Activated CD4-positive, alpha-beta T cell treated with anti-CD3 and anti-CD28 coated beads, Interleukin-2, amount 10 ng/mL, durations not matched to agents 7 days and 5 days (primary cell): ENCODE measurements at regions not wholly inside any gene's neighbourhood (a gene's known extent, or its start where the extent isn't known, plus 50 kb on each side); places are given as distances from the start of the nearest gene placed in this dataset.

Experiments used
- CTCF ChIA-PET: fragments of 350-600 bp; sonication (Branson Sonifier 250); formaldehyde crosslinking; loops from one replicate; lab custom pipeline; 2021; ENCODE audit warnings: antibody characterized with exemption; lab: Charles Lee
- POLR2A ChIA-PET: fragments of 350-600 bp; sonication (Branson Sonifier 250); formaldehyde crosslinking; loops from one replicate; lab custom pipeline; 2021; ENCODE audit warnings: antibody characterized with exemption; lab: Charles Lee
- DNase-seq: peaks from one replicate; pipeline ENCODE4 v3.0.0-alpha.2; 2020
- H3K27ac Mint-ChIP-seq: one replicate; pipeline ENCODE4 v1.8.0; 2021; ENCODE audit warnings: mild to moderate bottlenecking, moderate library complexity, mixed read lengths
- H3K27me3 Mint-ChIP-seq: one replicate; pipeline ENCODE4 v1.8.0; 2021; ENCODE audit warnings: mixed read lengths
- H3K36me3 Mint-ChIP-seq: one replicate; pipeline ENCODE4 v1.8.0; 2021; ENCODE audit warnings: low read depth, mixed read lengths
- H3K4me1 Mint-ChIP-seq: one replicate; pipeline ENCODE4 v1.8.0; 2021; ENCODE audit warnings: mixed read lengths
- H3K4me3 Mint-ChIP-seq: one replicate; pipeline ENCODE4 v1.8.0; 2021; ENCODE audit warnings: mild to moderate bottlenecking, moderate library complexity, mixed read lengths
- H3K9me3 Mint-ChIP-seq: one replicate; pipeline ENCODE4 v1.8.0; 2021; ENCODE audit warnings: mixed read lengths

DNA sequence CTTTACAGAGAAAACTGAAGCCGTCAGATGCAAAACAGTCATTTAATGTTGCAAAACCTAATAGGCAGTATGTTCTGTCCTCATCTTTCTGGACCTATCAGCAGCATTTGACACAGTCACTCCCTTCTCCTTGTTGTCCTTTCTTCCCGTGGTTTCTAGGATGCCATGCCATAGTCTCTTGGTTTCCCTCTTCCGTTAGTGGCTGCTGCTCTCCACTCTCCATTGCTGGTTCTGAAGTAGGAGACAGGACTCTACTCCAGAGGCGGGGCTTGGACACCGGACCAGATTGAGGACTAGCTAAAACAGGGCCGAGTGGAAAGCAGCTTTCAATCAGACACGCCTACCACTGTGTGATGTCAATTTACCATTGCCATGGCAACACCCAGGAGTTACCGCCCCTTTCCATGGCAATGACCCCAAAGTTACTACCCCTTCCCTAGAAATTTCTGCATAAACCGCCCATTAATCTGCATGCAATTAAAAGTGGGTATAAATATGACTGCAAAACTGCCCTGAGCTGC lies 88.8 kb upstream of the CCDC160 start:
- Mint-ChIP-seq H3K4me3 (no peak overlapping the region), H3K27ac (no peak overlapping the region), H3K9me3 (no peaks in the 10 kb centered on the region), H3K4me1 (peaks cover 6% of the 10 kb centered on the region), H3K36me3 (no peaks in the 10 kb centered on the region), H3K27me3 (no peaks in the 10 kb centered on the region)
- ChIA-PET POLR2A (no interaction called here), CTCF (interaction anchor here (1.2 kb wide), 1 partner anchor 26 kb away, joined by 3 read pairs; no protein-coding TSS in a partner anchor)
- DNase-seq: no peak

- CTCF ChIA-PET: no interaction called here
- no peak overlapping the region for H3K4me3 Mint-ChIP-seq
- no peaks in the 10 kb centered on the region for H3K9me3 Mint-ChIP-seq
- POLR2A ChIA-PET: no interaction called here
- no peak for DNase-seq
- peaks cover 8% of the 10 kb centered on the region for H3K4me1 Mint-ChIP-seq
- no peak overlapping the region for H3K27ac Mint-ChIP-seq
- no peaks in the 10 kb centered on the region for H3K36me3 Mint-ChIP-seq
- no peaks in the 10 kb centered on the region for H3K27me3 Mint-ChIP-seq
Measured at GRCh38 chrX:134158821-134159512, 78.0 kb upstream of the CCDC160 start.

- H3K4me3 Mint-ChIP-seq: no peak overlapping the region
- H3K36me3 Mint-ChIP-seq: peaks cover 2% of the 10 kb centered on the region
- no peaks in the 10 kb centered on the region for H3K9me3 Mint-ChIP-seq
- H3K4me1 Mint-ChIP-seq: peaks cover 8% of the 10 kb centered on the region
- H3K27ac Mint-ChIP-seq: no peak overlapping the region
- ChIA-PET CTCF (interaction anchor here (1.5 kb wide), 1 partner anchor 10 kb away, joined by 4 read pairs; no protein-coding TSS in a partner anchor), POLR2A (interaction anchor here (0.7 kb wide), 1 partner anchor 9 kb away, joined by 4 read pairs; no protein-coding TSS in a partner anchor)
- DNase-seq: no peak
- no peaks in the 10 kb centered on the region for H3K27me3 Mint-ChIP-seq
Measured at GRCh38 chrX:134161162-134161561, 75.8 kb upstream of the CCDC160 start.

- Mint-ChIP-seq H3K27me3 (no peaks in the 10 kb centered on the region), H3K4me3 (no peak overlapping the region), H3K27ac (no peak overlapping the region), H3K9me3 (no peaks in the 10 kb centered on the region), H3K4me1 (peaks cover 8% of the 10 kb centered on the region), H3K36me3 (peaks cover 8% of the 10 kb centered on the region)
- no peak for DNase-seq
- ChIA-PET POLR2A (no interaction called here), CTCF (no interaction called here)
Measured at GRCh38 chrX:134162032-134162431, 75.0 kb upstream of the CCDC160 start.

GRCh38 chrX:134163836-134164235 lies 73.1 kb upstream of the CCDC160 start:
- ChIA-PET CTCF (no interaction called here), POLR2A (no interaction called here)
- Mint-ChIP-seq H3K27ac (no peak overlapping the region), H3K27me3 (no peaks in the 10 kb centered on the region), H3K4me3 (no peak overlapping the region), H3K36me3 (peaks cover 15% of the 10 kb centered on the region), H3K4me1 (peaks cover 12% of the 10 kb centered on the region), H3K9me3 (no peaks in the 10 kb centered on the region)
- DNase-seq: no peak

DNA sequence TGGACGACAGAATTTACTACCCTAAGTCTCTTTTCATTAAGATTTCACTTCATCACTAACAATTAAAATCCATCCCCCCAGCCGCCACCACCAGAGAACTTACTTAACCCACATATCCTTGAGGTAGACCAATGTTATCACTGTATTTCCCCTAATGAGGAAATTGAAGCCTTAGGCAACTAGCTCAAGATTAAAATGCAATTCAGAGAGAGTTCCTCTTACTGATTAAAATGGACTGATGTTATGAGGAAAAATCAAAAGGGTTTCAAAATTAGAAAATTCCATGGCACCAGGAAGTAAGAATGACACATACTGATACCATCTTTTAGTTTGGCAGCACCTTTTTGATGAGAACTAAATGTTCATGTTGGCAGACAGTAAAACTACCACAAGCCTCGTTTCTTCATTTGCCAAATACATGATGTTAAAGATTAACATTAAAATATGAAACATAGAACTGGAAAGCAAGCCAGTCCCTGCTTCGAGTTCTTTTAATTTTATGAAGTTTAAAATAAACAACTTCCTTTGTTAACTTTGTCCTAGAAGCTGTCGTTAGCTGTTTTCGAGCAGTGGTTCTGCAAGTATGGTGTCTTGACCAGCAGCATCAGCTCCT lies 69.3 kb upstream of the CCDC160 start:
- no peak for DNase-seq
- Mint-ChIP-seq H3K9me3 (no peaks in the 10 kb centered on the region), H3K4me3 (no peak overlapping the region), H3K4me1 (peaks cover 22% of the 10 kb centered on the region), H3K36me3 (peaks cover 36% of the 10 kb centered on the region), H3K27ac (no peak overlapping the region), H3K27me3 (no peaks in the 10 kb centered on the region)
- CTCF ChIA-PET: interaction anchor here (0.6 to 1.2 kb wide), 2 partner anchors 13 to 215 kb away, joined by 3 to 4 read pairs; no protein-coding TSS in a partner anchor
- POLR2A ChIA-PET: no interaction called here

- Mint-ChIP-seq H3K4me1 (peaks cover 32% of the 10 kb centered on the region), H3K27me3 (peaks cover 5% of the 10 kb centered on the region), H3K36me3 (peaks cover 32% of the 10 kb centered on the region), H3K27ac (peak overlapping the region; percentile 94), H3K4me3 (peak overlapping the region; percentile 82), H3K9me3 (no peaks in the 10 kb centered on the region)
- POLR2A ChIA-PET: no interaction called here
- CTCF ChIA-PET: interaction anchor here (1.0 to 1.5 kb wide), 3 partner anchors 10 to 15 kb away, joined by 4 read pairs; no protein-coding TSS in a partner anchor
- DNase-seq: peak; percentile 58
Measured at GRCh38 chrX:134171661-134172587, 65.1 kb upstream of the CCDC160 start.

- peak overlapping the region; percentile 94 for H3K27ac Mint-ChIP-seq
- CTCF ChIA-PET: interaction anchor here (1.0 kb wide), 1 partner anchor 10 kb away, joined by 4 read pairs; no protein-coding TSS in a partner anchor
- peaks cover 28% of the 10 kb centered on the region for H3K36me3 Mint-ChIP-seq
- no peaks in the 10 kb centered on the region for H3K9me3 Mint-ChIP-seq
- peak overlapping the region; percentile 82 for H3K4me3 Mint-ChIP-seq
- peak; percentile 56 for DNase-seq
- peaks cover 8% of the 10 kb centered on the region for H3K27me3 Mint-ChIP-seq
- H3K4me1 Mint-ChIP-seq: peaks cover 31% of the 10 kb centered on the region
- POLR2A ChIA-PET: no interaction called here
Measured at GRCh38 chrX:134172588-134173259, 64.3 kb upstream of the CCDC160 start.

GRCh38 chrX:134173541-134174272 lies 63.3 kb upstream of the CCDC160 start:
- peak; percentile 26 for DNase-seq
- H3K27ac Mint-ChIP-seq: peak overlapping the region; percentile 94
- ChIA-PET POLR2A (interaction anchor here (1.0 kb wide), 1 partner anchor 13 kb away, joined by 11 read pairs; no protein-coding TSS in a partner anchor), CTCF (interaction anchor here (0.9 to 1.7 kb wide), 4 partner anchors 11 to 80 kb away, joined by 3 to 6 read pairs (median 3); no protein-coding TSS in a partner anchor)
- peaks cover 30% of the 10 kb centered on the region for H3K4me1 Mint-ChIP-seq
- H3K4me3 Mint-ChIP-seq: peak overlapping the region; percentile 82
- peaks cover 8% of the 10 kb centered on the region for H3K27me3 Mint-ChIP-seq
- H3K36me3 Mint-ChIP-seq: peaks cover 26% of the 10 kb centered on the region
- no peaks in the 10 kb centered on the region for H3K9me3 Mint-ChIP-seq

GRCh38 chrX:134174273-134174660 lies 62.7 kb upstream of the CCDC160 start:
- H3K9me3 Mint-ChIP-seq: no peaks in the 10 kb centered on the region
- POLR2A ChIA-PET: interaction anchor here (1.0 kb wide), 1 partner anchor 12 kb away, joined by 11 read pairs; no protein-coding TSS in a partner anchor
- peaks cover 24% of the 10 kb centered on the region for H3K36me3 Mint-ChIP-seq
- CTCF ChIA-PET: interaction anchor here (0.9 to 1.7 kb wide), 4 partner anchors 11 to 79 kb away, joined by 3 to 6 read pairs (median 3); no protein-coding TSS in a partner anchor
- no peak for DNase-seq
- peak overlapping the region; percentile 82 for H3K4me3 Mint-ChIP-seq
- H3K27me3 Mint-ChIP-seq: peaks cover 8% of the 10 kb centered on the region
- H3K4me1 Mint-ChIP-seq: peaks cover 29% of the 10 kb centered on the region
- peak overlapping the region; percentile 94 for H3K27ac Mint-ChIP-seq

DNA sequence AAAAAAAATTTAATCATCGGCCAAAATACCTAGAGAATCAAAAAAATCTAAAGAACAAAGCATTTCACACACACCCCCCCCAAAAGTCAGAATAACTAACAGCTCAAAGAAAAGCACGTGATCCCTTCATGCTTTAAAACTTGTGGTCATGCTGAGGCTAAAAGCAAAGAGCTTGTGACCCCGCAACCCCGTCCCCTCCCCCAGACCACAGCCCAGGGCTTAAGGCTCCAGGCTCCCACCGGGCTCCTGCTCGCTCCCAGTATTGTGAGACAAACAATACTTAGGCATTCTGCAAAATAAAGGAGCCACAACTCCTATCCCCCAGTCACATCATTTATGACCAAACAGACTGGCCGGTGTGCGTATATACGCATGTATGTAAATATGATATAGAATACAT lies 62.1 kb upstream of the CCDC160 start:
- Mint-ChIP-seq H3K27ac (no peak overlapping the region), H3K4me1 (peaks cover 27% of the 10 kb centered on the region), H3K4me3 (no peak overlapping the region), H3K27me3 (peaks cover 8% of the 10 kb centered on the region), H3K36me3 (peaks cover 20% of the 10 kb centered on the region), H3K9me3 (no peaks in the 10 kb centered on the region)
- ChIA-PET CTCF (interaction anchor here (0.9 to 1.7 kb wide), 4 partner anchors 10 to 79 kb away, joined by 3 to 6 read pairs (median 3); no protein-coding TSS in a partner anchor), POLR2A (no interaction called here)
- no peak for DNase-seq
